HG02571 (cell line): ENCODE measurements at regions not wholly inside any gene's neighbourhood (a gene's known extent, or its start where the extent isn't known, plus 50 kb on each side); places are given as distances from the start of the nearest gene placed in this dataset.
"Not testable (repeated sequence)": the region's sequence is repeated elsewhere in the genome, so short reads cannot be mapped to it uniquely, and the experiment has no call there.

Experiments used
- ATAC-seq: cut with Tn5 transposase; IDR thresholded peaks from one replicate; pipeline ENCODE4 v1.9.1; 2021; ENCODE audit warnings: mild to moderate bottlenecking, moderate library complexity; ENCODE audit not compliant: unreplicated experiment

DNA sequence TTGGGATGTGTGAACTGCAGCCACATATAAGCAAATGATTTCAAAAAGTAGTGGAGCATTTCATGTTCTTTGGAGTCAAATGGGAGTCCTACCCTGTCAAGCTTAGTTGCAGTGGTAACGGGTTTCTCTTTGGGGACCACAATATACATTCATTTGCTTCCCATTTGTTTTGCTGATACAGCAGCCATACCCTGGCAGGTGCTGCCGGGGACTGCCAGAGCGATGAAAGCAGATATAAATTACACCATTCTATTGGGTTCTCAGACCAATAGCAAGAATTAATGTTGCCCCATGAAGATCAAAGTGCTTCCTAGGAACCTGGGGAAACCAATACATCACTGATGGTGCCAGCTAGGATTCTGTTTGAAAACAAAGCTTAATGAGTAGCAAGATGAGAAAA, 1621.5 kb upstream of the FLRT2 start:
- no peak for ATAC-seq

DNA sequence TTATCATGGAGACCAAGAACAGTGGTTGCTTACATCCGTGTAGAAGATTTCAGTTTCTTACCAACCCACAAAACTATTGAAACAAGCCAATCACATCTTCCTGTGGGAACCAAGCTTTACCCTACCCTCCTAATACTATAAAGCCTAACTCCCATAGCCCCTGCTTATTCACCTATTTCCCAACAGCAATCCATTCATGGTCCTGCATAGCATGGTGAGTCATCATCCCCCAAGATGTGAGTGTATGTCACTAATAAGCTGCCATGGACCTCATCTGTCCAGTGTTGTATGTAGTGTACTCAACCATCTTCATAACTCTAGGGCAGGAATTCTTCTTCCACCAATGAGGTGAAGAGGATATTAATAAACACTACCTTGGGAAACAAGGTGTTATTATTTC, 1620.4 kb upstream of the FLRT2 start:
- no peak for ATAC-seq

DNA sequence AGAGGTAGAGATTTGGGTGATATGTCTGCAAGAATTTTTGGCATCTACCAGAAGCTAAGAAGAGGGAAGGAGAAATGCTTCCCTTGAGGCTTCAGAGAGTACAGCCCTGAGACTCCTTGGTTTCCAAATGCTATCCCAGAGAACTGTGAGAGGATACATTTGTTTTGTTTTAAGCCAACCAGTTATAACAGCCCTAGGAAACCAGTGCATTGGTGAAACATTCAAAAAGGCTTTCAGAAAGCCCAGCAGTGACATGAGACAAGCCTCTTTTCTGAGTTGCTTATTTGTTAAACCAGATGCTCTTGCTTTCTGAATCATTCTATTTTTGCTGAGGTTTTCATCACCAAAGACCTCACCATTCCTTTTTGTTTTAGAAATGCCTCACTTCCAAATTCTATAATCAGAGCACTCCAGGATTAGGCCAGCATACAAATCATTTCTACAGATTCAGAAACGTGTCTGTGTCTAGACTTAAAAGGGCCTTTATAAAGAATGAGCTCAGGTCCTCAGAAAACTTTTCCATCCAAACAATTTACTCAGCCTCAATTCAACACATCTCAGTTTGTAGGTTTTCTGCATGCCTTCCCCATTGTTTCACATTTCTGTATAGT, 1617.8 kb upstream of the FLRT2 start:
- no peak for ATAC-seq

DNA sequence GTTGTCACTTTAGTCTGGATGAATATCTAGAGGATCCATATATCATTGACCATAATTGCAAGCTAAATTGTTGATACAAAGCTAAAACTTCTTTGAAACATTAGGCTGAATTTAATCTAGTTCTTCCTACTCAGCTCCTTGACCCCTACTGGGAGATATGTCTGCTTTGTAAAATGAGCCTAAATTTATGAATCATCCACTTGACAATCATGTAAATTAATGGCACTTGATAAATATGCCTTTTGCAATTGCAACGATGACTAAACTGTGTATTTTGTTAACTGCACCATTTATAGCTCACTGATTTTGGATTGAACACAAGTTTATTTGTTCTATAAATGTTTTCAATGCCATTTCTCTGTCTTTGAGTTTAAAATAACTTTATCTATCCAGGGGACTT, 1616.5 kb upstream of the FLRT2 start:
- ATAC-seq = no peak

DNA sequence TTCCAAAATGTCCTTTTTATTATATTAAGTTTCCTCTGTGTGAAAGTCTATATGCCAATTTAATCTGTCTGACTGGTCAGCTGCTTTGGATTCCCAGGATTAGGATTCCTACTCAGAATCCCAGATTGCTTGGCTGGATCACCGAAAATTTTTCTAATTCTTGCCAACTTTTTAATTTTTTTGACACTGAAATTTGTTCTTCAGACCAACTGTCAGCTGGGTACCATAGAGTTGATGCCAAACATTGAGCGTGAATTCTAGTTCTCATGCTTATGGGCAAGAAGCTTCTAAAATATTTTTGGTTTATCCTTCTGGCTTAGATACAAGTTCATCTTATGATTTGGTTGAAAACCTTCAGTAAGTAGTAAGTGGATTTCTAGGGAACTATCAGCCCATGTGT, 1611.4 kb upstream of the FLRT2 start:
- no peak for ATAC-seq

DNA sequence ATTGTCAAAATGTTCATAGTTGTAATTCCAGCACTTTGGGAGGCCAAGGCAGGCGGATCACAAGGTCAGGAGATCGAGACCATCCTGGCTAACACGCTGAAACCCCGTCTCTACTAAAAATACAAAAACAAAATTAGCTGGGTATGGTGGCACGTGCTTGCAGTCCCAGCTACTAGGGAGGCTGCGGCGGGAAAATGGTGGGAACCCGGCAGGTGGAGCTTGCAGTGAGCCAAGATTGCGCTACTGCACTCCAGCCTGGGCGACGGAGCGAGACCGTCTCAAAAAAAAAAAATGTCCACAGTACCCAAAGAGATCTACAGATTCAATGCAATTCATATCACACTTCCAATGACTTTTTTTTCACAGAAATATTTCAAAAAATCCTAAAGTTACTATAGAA, 1610.3 kb upstream of the FLRT2 start:
- not testable (repeated sequence) for ATAC-seq

DNA sequence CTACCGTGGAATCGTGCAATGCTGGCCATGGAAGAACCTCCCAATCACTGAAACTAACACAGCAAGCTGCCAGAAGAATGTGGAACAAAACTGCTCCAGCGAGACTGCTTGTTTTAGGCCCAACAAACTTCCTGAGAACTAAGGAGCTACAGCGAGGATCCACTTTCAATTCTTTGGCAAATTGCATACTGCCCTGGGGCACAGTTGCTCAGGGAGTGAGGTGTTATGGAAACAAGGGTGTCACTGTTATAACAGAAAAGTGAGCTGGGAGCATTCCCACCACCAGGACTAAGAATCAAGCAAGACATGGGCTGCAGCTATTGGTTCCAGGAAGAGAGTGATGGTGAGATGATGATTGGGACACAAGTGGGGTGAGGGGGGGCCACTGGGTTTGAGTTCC, 1606.1 kb upstream of the FLRT2 start:
- ATAC-seq = no peak

DNA sequence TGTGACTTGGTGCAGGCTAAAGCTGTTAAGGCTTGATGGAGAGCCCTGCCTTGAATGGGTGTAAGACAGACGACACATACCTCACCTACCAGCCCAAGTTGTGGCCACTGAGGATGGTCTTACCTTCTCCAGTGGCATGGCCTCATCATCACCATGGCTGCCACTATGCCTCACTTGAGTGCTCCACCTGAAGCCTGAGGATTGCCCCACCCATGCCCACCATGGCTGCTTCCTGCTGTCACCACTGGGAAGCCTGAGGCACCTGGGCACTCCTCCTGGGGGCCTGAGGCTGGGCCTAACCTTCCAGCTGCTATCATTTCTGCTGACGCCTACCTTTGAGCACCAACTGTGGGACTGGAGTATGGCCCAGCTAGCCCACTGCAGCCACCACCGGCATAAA, 1605.7 kb upstream of the FLRT2 start:
- ATAC-seq = no peak

DNA sequence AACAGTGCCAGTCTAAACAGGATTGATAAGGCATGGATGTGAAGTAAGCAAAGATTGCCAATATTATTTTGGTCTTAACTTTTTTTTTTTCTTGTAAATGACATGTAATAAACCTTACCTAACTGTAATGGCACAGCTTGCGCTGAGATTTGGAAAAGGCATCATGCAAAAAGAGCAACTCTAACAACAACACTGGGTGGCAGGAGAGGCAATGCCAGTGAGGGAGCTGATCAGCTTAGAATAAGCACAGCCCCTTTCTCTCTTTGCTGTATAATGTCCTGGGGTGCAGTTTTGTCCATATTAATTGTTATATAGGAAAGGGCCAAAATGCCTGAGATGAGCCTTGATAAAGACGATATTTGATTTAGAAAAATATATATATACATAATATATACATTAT, 1589.7 kb upstream of the FLRT2 start:
- ATAC-seq = no peak

DNA sequence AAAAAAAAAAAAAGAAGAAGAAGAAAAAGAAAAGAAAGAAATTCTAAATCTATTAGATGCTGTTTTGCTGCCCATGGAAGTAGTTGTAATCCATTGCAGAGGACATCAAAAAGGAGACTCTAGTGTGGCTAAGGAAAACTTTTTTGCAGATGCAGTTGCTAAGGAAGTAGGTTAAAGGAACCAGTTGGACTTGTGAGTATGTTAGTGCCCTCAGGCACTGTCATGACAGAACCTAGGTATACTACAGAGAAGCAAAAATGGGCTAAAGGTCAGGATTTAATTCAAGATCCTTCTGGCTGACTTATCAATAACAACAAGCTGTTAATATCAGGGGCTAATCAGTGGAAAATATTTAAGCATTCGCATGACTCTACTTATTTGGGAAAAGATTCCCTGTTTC, 1571.6 kb upstream of the FLRT2 start:
- ATAC-seq = no peak

DNA sequence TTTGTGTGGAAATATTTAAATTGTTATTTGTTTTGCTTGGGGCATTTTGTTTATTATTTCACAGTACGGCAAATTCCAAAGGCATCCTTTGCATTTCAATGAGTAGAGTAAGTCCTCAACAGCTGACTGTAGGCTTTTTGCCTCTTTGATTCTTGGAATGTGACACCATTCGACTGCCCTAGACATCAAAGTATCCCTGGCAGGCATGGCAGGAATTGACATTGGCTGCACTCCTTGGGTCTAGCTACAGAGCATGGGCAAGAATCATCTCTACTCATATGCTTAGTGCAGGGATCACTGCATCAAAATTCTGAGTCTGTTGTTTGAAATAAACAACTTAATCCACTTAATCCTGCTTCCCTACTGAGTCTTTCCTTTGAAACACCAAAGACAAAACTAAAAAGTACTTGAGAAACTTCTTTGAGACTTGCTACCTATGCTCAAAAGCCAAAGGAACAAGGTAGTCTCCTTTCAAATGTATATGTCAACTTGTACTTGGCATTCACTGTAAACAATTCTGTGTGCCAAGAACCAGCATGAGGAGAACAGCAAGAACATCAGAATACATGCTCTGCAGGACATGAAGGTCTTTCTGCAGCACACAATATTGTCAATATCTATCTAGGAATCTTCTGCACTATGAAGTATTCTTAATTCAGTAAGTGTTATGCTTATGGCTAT, 1569.0 kb upstream of the FLRT2 start:
- no peak for ATAC-seq

DNA sequence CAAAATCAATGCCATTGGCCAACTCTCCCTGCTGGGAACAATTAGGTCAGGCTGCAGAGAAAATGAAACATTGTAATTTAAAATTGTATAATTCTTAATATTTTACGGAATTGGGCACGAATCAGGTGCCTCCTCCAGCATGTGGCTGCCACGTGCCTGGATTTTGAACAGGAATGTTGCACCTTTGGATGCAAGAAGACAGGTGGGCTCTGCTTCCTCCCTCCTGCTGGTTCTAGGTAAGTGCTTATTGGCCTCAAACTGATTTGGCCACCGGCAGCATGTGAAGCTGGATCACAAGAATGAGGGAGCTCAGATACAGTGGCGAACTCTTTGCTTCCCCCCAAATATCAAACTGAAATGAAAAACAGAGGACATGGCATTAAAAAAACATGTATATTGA, 1559.9 kb upstream of the FLRT2 start:
- ATAC-seq = no peak

DNA sequence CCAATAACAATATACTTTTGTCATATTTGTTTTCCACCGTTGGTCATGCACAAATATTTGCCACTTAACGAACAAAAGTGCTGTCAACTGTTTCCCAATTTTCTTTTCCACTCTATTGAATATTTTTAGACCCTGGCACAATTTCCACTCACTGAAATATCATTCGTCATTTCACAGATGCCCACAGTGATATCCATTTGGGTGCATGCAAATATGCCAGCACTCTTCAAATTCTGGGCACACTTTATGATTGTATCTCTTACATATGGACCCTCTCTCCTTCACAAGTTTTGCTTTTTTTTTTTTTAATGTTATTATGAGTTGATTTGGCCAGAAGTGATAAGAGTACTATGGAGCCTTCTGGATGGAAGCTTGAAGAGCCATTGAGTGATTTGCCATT, 1557.3 kb upstream of the FLRT2 start:
- ATAC-seq = no peak

DNA sequence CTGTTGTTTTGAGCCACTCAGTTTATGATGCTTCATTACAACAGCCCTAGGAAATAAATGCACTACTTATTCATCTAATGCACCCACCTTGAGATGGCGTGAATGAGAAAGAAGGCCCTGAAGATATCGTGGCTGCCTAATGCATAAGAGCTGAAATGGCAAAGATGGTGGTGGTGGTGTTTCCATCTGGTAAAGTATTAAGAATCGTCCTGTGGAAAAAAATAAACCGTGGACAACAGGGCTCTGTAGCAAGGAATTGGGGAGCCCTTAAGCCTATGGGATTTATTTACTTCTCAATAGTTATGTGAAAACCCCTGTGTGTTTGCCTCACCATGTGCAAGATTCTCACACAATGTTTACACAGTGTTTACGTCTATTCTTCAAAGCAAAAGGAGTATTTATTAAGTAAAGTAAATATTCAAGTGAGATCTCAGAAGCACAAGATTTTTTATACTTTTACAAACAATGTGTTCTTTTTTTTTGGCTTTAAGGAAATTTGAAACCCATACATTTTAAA, 1555.2 kb upstream of the FLRT2 start:
- ATAC-seq = no peak

DNA sequence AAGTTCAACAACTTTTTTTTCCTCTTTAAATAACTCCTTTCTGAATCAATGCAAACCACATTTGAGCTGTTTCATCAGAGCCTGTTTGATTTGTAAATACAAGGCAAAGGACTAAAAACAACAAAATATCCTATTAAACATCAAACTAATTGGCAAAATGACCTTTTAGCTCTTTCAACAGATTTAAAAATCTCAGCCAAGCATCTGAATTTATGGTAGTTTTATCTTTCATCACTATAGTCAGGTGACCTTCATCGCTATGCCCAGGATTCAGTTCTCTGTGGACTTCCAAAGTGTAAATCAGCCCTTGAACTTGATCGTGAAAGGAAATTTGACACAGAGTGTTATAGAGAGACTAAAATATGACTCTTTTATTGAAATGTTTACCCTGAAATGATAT, 1554.5 kb upstream of the FLRT2 start:
- no peak for ATAC-seq

DNA sequence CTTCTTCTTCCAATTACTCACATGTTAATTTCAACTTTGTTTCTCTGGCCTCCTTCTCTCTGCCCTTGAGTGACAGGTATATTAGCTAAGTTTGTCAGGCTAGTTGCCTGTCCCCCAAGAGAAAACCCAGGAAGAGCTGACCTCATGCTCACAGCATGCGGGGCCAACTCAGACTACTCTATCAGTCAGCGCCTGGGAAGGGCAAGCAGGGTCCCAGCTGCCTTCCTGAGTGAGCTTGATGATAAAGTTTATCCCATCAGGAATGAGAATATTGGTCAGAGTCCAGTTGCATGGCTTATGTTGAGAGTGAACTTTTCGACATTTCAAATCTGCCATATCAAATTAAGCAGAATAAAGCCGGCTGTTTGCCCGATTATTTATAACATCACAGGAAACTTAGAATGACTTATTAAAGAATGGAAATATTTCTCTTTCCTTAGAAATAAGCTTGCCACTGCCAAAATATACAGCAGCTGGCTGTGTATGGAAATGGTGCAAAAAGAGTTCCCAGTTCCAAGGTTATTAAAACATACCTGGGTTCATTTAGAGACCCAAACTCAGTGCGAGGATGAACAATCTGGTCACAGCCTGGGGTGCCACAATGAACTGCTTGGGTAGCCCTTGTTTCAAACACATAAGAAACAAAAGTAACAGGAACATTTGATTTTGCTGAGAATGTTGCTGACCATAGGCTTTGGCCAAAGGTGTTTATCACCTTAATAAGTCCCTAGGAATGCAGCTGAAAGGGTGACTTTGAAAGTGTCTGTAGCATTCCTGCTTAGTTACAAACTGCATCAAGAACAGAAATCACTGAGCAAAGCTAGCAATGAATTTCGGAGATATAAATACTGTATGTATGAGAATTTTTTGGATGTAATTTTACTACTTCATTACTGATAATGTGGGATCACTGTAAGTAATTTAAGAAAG, 1553.8 kb upstream of the FLRT2 start:
- no peak for ATAC-seq

DNA sequence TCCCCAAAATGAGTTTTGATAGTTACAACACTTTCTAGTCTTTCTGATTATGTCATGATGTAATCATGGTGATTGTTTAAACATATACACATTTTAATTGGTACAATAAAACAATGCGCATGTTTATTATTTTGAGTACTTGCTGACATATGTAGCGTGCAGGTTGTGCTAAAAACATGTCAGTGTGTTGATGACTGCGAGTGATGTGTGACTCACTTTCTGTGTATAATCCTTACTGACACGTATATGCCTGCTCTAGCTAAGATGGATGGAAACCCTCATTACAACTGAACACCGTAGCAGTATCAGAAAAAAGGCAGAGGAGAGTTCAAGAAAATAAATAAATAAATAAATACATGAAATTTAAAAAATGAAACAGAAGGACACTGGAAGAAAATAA, 1552.4 kb upstream of the FLRT2 start:
- ATAC-seq = no peak

DNA sequence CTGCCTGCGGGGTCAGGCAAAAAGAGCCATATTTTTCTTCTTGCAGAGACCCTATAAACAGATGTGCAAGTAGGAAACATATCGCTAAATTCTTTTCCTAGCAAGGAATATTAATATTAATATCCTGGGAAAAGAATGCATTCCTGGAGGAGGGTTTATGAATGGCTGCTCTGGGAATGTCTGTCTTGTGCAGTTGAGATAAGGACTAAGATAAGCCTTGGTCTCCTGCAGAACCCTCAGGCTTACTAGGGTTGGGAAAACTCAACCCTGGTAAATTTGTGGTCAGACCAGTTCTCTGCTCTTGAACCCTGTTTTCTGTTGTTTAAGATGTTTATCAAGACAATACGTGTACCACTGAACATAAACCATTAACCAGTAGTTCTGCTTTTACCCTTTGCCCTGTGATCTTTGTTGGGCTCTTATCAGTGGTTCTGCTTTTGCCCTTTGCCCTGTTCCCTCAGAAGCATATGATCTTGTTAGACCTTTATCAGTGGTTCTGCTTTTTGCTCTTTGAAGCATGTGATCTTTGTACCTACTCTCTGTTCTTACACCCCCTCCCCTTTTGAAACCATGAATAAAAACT, 1548.2 kb upstream of the FLRT2 start:
- not testable (repeated sequence) for ATAC-seq

DNA sequence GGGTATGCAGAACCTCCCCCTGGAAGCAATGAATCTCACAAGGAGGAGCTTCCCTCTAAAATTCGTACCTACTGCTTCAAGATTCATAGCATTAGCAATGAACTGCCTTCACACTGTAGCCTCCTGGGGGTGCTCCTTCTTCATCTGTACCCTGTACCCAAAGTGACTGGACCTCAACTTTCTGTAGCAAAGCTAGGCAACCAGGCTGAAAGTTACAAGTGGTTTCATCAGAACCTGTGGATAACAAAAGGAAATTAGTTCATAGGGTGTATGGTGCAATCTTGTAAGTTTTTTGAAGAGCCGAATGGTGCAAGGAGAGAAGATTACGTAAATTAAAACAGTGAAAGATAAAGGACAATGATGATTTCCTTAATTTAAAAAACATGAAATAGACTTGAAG, 1541.7 kb upstream of the FLRT2 start:
- no peak for ATAC-seq

DNA sequence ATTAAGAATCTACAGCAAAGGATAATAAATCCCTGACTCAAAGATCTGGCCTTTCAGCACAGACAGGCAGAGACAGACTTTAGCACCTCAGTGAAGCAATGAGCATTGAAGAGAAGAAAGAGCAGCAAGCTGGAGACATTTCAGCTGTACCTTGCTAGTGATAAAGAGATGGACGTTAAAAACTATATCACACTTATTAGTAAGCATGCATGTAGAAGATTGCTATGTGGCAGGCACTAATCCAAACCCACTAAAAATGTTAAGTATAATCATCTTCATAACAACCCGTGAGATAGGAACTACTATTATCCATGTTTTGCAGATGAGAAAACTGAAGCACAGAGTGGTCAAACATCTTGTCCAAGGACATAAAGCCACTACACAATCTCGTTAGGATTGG, 1538.3 kb upstream of the FLRT2 start:
- ATAC-seq = no peak

DNA sequence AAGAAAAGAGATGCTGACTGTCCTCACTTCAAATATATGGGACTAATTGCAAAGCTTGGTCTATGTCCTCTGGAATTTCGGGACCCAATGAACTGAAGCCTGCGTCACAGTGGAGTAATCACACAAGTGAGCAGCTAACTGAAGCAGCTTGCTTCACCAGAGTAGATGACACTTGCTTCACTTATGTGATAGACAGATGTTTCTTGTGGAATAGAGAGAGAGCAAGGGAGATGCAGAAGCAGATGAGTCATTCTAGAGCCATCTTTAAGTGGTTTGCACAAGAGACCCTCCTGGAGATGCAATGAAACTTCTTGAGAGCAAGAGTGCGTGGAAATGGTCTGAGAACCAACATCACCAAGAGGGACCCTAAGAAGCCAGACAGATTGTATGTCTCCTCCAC, 1537.1 kb upstream of the FLRT2 start:
- no peak for ATAC-seq
